ENCODE measurements at regions not wholly inside any gene's neighbourhood (a gene's known extent, or its start where the extent isn't known, plus 50 kb on each side); places are given as distances from the start of the nearest gene placed in this dataset.

- intact Hi-C loops (cut with DNase I): no loop called here
- H3K4me1 ChIP-seq: no peaks in the 10 kb centered on the region
- DNase-seq: no peak
- ATAC-seq: no peak
- H3K27me3 ChIP-seq: no peaks in the 10 kb centered on the region
- no peak for TF ChIP-seq CTCF (IDR thresholded peaks at IDR 0.05)
- H3K27ac ChIP-seq: no peak overlapping the region
- no peak overlapping the region for H3K4me3 ChIP-seq
- 68 to 76% methylated on average over 1 of the region's 1 CpG for WGBS, 2 donors
- no peak for FAIRE-seq
- H3K9me3 ChIP-seq: no peaks in the 10 kb centered on the region
- no peaks in the 10 kb centered on the region for H3K36me3 ChIP-seq
Measured at GRCh38 chr17:53496356-53496755, 326.4 kb upstream of the KIF2B start.

GRCh38 chr17:53492532-53492931 is 330.2 kb upstream of the KIF2B start:
- ATAC-seq (no peak), DNase-seq (no peak), FAIRE-seq (no peak)
- intact Hi-C loops (cut with DNase I): no loop called here
- 57 to 70% methylated on average over 3 of the region's 3 CpGs for WGBS, 2 donors
- no peak overlapping the region for H3K27ac ChIP-seq
- no peak for TF ChIP-seq CTCF (IDR thresholded peaks at IDR 0.05)
- no peaks in the 10 kb centered on the region for H3K9me3 ChIP-seq
- H3K4me3 ChIP-seq: no peak overlapping the region
- no peaks in the 10 kb centered on the region for H3K36me3 ChIP-seq
- no peaks in the 10 kb centered on the region for H3K4me1 ChIP-seq
- H3K27me3 ChIP-seq: no peaks in the 10 kb centered on the region

GRCh38 chr17:53490447-53490968 is 332.2 kb upstream of the KIF2B start:
- FAIRE-seq: no peak
- intact Hi-C loops (cut with DNase I): no loop called here
- Histone ChIP-seq H3K27me3 (no peaks in the 10 kb centered on the region), H3K4me3 (no peak overlapping the region), H3K4me1 (no peaks in the 10 kb centered on the region), H3K9me3 (no peaks in the 10 kb centered on the region), H3K27ac (no peak overlapping the region), H3K36me3 (no peaks in the 10 kb centered on the region)
- no peak for TF ChIP-seq CTCF (IDR thresholded peaks at IDR 0.05)
- no peak for DNase-seq
- ATAC-seq: no peak

GRCh38 chr17:53483704-53484103 is 339.0 kb upstream of the KIF2B start:
- ATAC-seq: no peak
- no peak overlapping the region for H3K27ac ChIP-seq
- intact Hi-C loops (cut with DNase I): no loop called here
- no peak for FAIRE-seq
- TF ChIP-seq CTCF (IDR thresholded peaks at IDR 0.05): no peak
- no peaks in the 10 kb centered on the region for H3K9me3 ChIP-seq
- no peak for DNase-seq
- H3K4me1 ChIP-seq: no peaks in the 10 kb centered on the region
- WGBS, 2 donors: 32 to 62% methylated on average over 1 of the region's 1 CpG
- H3K4me3 ChIP-seq: no peak overlapping the region
- H3K27me3 ChIP-seq: no peaks in the 10 kb centered on the region
- no peaks in the 10 kb centered on the region for H3K36me3 ChIP-seq

GRCh38 chr17:53475002-53475401 is 347.7 kb upstream of the KIF2B start:
- no peak for TF ChIP-seq CTCF (IDR thresholded peaks at IDR 0.05)
- Histone ChIP-seq H3K9me3 (no peaks in the 10 kb centered on the region), H3K27me3 (no peaks in the 10 kb centered on the region), H3K27ac (no peak overlapping the region), H3K4me3 (no peak overlapping the region), H3K4me1 (no peaks in the 10 kb centered on the region), H3K36me3 (no peaks in the 10 kb centered on the region)
- ATAC-seq: no peak
- 69 to 76% methylated on average over 3 of the region's 3 CpGs for WGBS, 2 donors
- no peak for FAIRE-seq
- DNase-seq: no peak
- intact Hi-C loops (cut with DNase I): no loop called here
